ENCODE measurements at regions not wholly inside any gene's neighbourhood (a gene's known extent, or its start where the extent isn't known, plus 50 kb on each side); places are given as distances from the start of the nearest gene placed in this dataset.

- DNase-seq (ENCODE audit: low read depth in 2 of 2), result no peak
Measured at GRCh38 chr5:4065472-4066320, 470.1 kb downstream of the IRX1 start.

GRCh38 chr5:4068171-4068570 is 472.5 kb downstream of the IRX1 start:
- DNase-seq (ENCODE audit: low read depth in 2 of 2), result no peak

GRCh38 chr5:4078544-4078943 is 482.9 kb downstream of the IRX1 start:
- DNase-seq (ENCODE audit: low read depth in 2 of 2), result no peak

- no peak for DNase-seq (ENCODE audit: low read depth in 2 of 2)
Measured at GRCh38 chr5:4079831-4080230, 484.2 kb downstream of the IRX1 start.

- no peak for DNase-seq (ENCODE audit: low read depth in 2 of 2)
Measured at GRCh38 chr5:4080370-4080769, 484.7 kb downstream of the IRX1 start.

- no peak for DNase-seq (ENCODE audit: low read depth in 2 of 2)
Measured at GRCh38 chr5:4081059-4081458, 485.4 kb downstream of the IRX1 start.

- no peak for DNase-seq (ENCODE audit: low read depth in 2 of 2)
Measured at GRCh38 chr5:4081466-4081865, 485.8 kb downstream of the IRX1 start.

GRCh38 chr5:4082966-4083564 is 487.4 kb downstream of the IRX1 start:
- no peak for DNase-seq (ENCODE audit: low read depth in 2 of 2)

- no peak for DNase-seq (ENCODE audit: low read depth in 2 of 2)
Measured at GRCh38 chr5:4083591-4084337, 488.1 kb downstream of the IRX1 start.

GRCh38 chr5:4086081-4086480 is 490.4 kb downstream of the IRX1 start:
- DNase-seq (ENCODE audit: low read depth in 2 of 2), result no peak

- no peak for DNase-seq (ENCODE audit: low read depth in 2 of 2)
Measured at GRCh38 chr5:4087110-4087509, 491.5 kb downstream of the IRX1 start.

GRCh38 chr5:4089087-4089486 is 493.5 kb downstream of the IRX1 start:
- DNase-seq (ENCODE audit: low read depth in 2 of 2), result no peak

- DNase-seq (ENCODE audit: low read depth in 2 of 2), result no peak
Measured at GRCh38 chr5:4093236-4093635, 497.6 kb downstream of the IRX1 start.

- DNase-seq (ENCODE audit: low read depth in 2 of 2), result no peak
Measured at GRCh38 chr5:4093970-4094369, 498.3 kb downstream of the IRX1 start.

- DNase-seq (ENCODE audit: low read depth in 2 of 2), result no peak
Measured at GRCh38 chr5:4095918-4096630, 500.4 kb downstream of the IRX1 start.

- no peak for DNase-seq (ENCODE audit: low read depth in 2 of 2)
Measured at GRCh38 chr5:4097199-4097598, 501.6 kb downstream of the IRX1 start.

GRCh38 chr5:4098226-4098625 is 502.6 kb downstream of the IRX1 start:
- DNase-seq (ENCODE audit: low read depth in 2 of 2), result no peak

GRCh38 chr5:4099386-4099785 is 503.8 kb downstream of the IRX1 start:
- no peak for DNase-seq (ENCODE audit: low read depth in 2 of 2)

- no peak for DNase-seq (ENCODE audit: low read depth in 2 of 2)
Measured at GRCh38 chr5:4100739-4101138, 505.1 kb downstream of the IRX1 start.

- no peak for DNase-seq (ENCODE audit: low read depth in 2 of 2)
Measured at GRCh38 chr5:4101189-4101588, 505.6 kb downstream of the IRX1 start.

GRCh38 chr5:4104831-4105597 is 509.4 kb downstream of the IRX1 start:
- no peak for DNase-seq (ENCODE audit: low read depth in 2 of 2)
